GM12874 (cell line): ENCODE measurements at regions not wholly inside any gene's neighbourhood (a gene's known extent, or its start where the extent isn't known, plus 50 kb on each side); places are given as distances from the start of the nearest gene placed in this dataset.

Experiments used
- TF ChIP-seq, protein P1 (sequence below): IDR thresholded peaks from 2 replicates; pipeline ENCODE4 v1.5.1; 2011; ENCODE audit warnings: low read depth, mild to moderate bottlenecking, control low read depth, low read length, moderate library complexity; ENCODE audit not compliant: insufficient read depth

GRCh38 chr15:31464216-31465082 is 137.8 kb downstream of the KLF13 start:
- TF ChIP-seq, protein P1, sequence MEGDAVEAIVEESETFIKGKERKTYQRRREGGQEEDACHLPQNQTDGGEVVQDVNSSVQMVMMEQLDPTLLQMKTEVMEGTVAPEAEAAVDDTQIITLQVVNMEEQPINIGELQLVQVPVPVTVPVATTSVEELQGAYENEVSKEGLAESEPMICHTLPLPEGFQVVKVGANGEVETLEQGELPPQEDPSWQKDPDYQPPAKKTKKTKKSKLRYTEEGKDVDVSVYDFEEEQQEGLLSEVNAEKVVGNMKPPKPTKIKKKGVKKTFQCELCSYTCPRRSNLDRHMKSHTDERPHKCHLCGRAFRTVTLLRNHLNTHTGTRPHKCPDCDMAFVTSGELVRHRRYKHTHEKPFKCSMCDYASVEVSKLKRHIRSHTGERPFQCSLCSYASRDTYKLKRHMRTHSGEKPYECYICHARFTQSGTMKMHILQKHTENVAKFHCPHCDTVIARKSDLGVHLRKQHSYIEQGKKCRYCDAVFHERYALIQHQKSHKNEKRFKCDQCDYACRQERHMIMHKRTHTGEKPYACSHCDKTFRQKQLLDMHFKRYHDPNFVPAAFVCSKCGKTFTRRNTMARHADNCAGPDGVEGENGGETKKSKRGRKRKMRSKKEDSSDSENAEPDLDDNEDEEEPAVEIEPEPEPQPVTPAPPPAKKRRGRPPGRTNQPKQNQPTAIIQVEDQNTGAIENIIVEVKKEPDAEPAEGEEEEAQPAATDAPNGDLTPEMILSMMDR = no peak

- TF ChIP-seq, protein P1 = no peak
These were observed 138.7 kb downstream of the KLF13 start for GRCh38 chr15:31465083-31465955.

DNA sequence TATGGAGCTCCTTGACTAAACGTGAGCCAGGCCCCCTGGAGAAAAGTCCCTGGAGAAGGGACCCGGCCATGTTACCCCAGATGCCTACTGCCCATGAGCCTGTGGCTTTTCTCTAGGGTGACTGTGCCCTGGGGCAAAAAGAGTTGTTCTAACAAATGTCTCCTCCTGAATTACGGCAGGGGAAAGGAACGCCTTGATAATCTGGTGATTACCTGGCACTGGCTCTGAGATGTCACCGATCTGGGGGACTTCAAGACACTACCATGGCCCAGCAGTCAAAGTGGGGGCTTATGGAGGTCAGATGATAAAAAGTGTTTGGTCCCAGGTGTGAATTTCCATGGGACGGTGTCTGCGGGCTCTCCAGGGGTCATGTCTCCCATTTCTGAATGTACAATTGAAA is 140.7 kb downstream of the KLF13 start:
- TF ChIP-seq, protein P1 = no peak

GRCh38 chr15:31468911-31469785 is 142.5 kb downstream of the KLF13 start:
- TF ChIP-seq, protein P1 = no peak

DNA sequence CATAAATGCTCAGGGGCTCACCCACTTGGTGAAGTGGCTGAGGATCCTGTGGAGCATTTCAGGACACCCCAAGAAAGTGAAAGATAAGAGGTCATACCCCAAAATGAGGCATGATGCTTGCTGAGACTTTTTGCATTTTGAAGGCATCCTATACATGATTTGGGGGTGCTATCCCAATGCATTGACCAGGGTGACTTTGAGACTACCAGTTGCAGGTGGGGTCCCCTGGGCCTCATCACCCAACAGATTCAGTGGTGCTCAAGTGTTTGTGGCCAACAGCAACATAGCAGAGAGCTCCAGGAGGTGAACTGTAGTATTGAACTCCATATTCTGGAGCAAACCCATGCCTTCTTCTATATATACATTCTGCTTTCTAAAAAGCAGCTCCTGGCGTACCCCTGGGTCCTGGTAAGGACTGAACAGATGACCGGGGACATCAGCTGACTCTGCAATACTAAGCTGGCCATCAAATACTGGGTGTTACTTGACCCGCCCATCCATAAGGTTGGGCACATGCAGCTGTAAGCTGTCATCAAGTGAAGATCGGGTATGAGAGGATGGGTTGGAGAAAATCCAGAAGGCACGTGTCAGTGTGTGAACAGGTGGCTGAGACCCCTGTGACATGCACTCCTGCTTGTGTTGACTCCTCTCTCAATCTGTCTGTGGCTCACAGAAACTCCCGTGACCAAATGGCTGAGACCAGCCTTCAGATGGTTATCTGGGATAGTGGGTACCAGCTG is 143.3 kb downstream of the KLF13 start:
- TF ChIP-seq, protein P1 = no peak

GRCh38 chr15:31470756-31471155 is 144.1 kb downstream of the KLF13 start:
- TF ChIP-seq, protein P1 = no peak
